HG02970 (cell line): ENCODE measurements at regions not wholly inside any gene's neighbourhood (a gene's known extent, or its start where the extent isn't known, plus 50 kb on each side); places are given as distances from the start of the nearest gene placed in this dataset.

Source experiments
- ATAC-seq: cut with Tn5 transposase; IDR thresholded peaks from one replicate; pipeline ENCODE4 v1.9.1; 2021; ENCODE audit warnings: mild to moderate bottlenecking, moderate library complexity, moderate number of reproducible peaks; ENCODE audit not compliant: unreplicated experiment, low FRiP score

DNA sequence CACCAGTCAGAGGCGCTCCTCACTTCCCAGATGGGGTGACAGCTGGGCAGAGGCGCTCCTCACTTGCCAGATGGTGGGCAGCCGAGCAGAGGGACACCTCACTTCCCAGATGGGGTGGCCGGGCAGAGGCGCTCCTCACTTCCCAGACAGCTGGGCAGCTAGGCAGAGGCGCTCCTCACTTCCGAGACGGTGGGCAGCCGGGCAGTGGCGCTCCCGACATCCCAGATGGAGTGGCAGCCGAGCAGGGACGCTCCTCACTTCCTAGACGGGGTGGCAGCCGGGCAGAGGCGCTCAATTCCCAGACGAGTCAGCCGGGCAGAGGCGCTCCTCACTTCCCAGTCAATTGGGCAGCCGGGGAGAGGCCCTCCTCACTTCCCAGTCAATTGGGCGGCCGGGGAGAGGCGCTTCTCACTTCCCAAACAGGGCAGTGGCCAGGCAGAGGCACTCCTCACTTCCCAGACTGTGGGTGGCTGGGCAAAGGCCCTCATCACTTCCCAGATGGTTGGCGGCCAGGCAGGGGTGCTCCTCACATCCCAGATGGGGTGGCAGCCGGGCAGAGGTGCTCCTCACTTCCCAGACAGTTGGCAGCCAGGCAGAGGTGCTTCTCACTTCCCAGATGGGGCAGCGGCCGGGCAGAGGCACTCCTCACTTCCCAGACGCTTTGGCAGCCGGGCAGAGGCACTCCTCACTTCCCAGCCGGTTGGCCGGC, 143.8 kb upstream of the ARID2 start:
- no peak for ATAC-seq

- ATAC-seq, result no peak
These were observed 143.0 kb upstream of the ARID2 start for GRCh38 chr12:45586486-45586885.

DNA sequence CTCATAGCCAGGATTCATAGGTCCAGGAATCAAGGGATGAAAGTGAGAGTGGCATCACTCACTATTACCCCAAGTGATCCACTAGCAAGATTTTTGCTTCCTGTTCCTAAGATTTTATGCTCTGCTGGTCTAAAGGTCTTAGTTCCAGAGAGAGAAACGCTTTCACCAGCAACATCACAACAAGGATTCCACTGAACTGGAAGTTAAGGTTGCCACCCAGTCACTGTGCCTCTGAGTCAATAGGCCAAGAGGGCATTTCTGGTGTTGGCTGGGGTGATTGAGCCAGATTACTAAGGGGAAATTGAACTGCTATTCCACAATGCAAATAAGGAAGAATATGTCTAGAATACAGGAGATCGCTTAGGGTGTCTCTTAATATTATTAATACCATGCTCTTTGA, 142.5 kb upstream of the ARID2 start:
- no peak for ATAC-seq

GRCh38 chr12:45587877-45588533, 141.5 kb upstream of the ARID2 start:
- ATAC-seq, result no peak

- ATAC-seq, result no peak
These were observed 138.9 kb upstream of the ARID2 start for GRCh38 chr12:45590646-45591045.

GRCh38 chr12:45591635-45592034, 137.9 kb upstream of the ARID2 start:
- no peak for ATAC-seq

GRCh38 chr12:45596366-45596765, 133.1 kb upstream of the ARID2 start:
- ATAC-seq, result no peak

GRCh38 chr12:45598336-45598735, 131.2 kb upstream of the ARID2 start:
- no peak for ATAC-seq

- no peak for ATAC-seq
These were observed 130.7 kb upstream of the ARID2 start for GRCh38 chr12:45598761-45599160.

DNA sequence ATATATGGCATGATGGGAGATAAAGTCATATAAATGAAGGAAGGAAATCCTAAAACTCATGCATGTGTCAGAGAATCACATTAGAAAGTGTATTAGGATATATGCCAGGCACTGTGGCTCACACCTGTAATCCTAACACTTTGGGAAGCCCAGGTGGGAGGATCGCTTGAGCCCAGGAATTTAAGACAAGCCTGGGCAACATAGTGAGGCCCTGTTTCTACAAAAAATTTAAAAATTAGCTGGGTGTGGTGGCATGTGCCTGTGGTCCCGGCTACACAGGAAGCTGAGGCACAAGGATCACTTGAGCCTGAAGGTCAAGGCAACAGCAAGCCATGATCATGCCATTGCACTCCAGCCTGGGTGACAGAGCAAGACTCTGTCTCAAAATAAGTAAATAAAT, 130.3 kb upstream of the ARID2 start:
- ATAC-seq, result no peak

- no peak for ATAC-seq
These were observed 128.1 kb upstream of the ARID2 start for GRCh38 chr12:45601390-45601789.

DNA sequence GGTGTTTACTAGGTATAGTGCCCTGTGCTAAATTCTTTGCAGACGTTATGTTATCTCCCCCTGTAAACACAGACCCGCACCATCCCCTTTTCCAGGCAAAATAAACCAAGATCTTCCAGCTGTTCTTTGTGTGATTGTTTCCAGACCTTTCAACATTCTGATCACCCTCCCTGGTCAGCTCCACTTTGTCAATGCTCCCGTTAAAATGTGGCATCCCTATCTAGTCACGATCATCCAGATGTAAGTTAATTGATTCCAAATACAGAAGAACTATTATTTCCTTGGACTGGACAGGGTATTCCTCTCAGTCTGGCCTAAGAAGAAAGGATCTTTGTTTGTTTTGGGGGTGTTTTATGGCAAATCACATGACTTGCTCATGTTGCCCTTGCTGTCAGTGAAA, 127.6 kb upstream of the ARID2 start:
- no peak for ATAC-seq

- ATAC-seq, result no peak
These were observed 123.9 kb upstream of the ARID2 start for GRCh38 chr12:45605624-45606023.

- ATAC-seq, result no peak
These were observed 118.4 kb upstream of the ARID2 start for GRCh38 chr12:45611061-45611460.

GRCh38 chr12:45611495-45611894, 118.0 kb upstream of the ARID2 start:
- ATAC-seq, result no peak

- no peak for ATAC-seq
These were observed 117.3 kb upstream of the ARID2 start for GRCh38 chr12:45612044-45612794.

- ATAC-seq, result no peak
These were observed 116.2 kb upstream of the ARID2 start for GRCh38 chr12:45613296-45613695.

DNA sequence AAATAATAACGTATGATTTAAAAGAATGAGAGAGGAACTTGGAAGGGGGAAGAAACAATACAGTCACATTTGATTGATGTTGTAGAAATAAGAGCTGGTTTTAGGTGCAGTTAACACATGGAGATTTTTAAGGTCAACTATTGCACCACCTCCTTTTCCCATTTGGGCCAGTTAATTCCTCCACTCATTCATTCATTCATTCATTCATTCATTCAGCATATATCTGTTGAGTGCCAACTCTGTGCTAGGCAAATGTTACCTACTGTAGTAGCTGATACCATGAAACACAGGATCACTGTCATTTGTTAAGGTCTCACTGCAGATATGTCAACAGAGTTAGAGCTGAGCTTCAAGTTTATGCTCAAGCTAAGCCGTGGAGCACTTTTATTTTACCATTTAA, 115.7 kb upstream of the ARID2 start:
- ATAC-seq, result no peak

DNA sequence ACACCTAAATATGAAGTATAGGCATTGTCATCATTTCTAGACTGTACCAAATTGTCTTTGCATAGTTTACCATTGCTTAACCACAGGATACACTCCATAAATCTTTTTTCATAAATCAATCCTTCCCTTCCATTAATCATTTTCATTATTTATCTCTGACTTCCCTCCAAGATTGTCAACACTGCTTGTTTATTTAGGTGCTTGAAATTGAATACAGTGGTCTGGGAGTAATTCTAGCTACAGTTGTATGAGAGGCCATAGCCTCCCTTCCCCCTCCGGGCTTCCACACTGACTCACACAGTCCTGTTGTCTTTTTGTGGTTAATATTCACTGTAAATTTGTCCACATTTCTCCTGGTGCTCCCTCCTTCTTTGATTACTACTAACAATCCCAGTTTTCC, 114.2 kb upstream of the ARID2 start:
- no peak for ATAC-seq

- ATAC-seq, result no peak
These were observed 109.8 kb upstream of the ARID2 start for GRCh38 chr12:45619736-45620135.

GRCh38 chr12:45621703-45622102, 107.8 kb upstream of the ARID2 start:
- ATAC-seq, result no peak
